Thyroid gland (tissue), 4 donors: ENCODE measurements at regions not wholly inside any gene's neighbourhood (a gene's known extent, or its start where the extent isn't known, plus 50 kb on each side); places are given as distances from the start of the nearest gene placed in this dataset.

Source experiments
- POLR2A ChIP-seq, 2 donors: fragments of 450-650 bp; IDR thresholded peaks; one replicate each; pipeline ENCODE4 v1.6.1; 2017; ENCODE audit warnings: antibody characterized with exemption in 2 of 2, mild to moderate bottlenecking in 2 of 2, moderate library complexity in 1 of 2
- TF ChIP-seq, protein P1 (sequence below), 6 experiments: fragments of 200-600 bp in 3 of 6; fragments of 450-650 bp in 3 of 6; sonication (generic) in 3 of 6; IDR thresholded peaks; one replicate each; pipeline ENCODE4 v1.5.1; 2016 to 2019; ENCODE audit warnings: antibody characterized with exemption in 6 of 6, mild to moderate bottlenecking in 2 of 6, inconsistent platforms in 1 of 6, moderate library complexity in 1 of 6

DNA sequence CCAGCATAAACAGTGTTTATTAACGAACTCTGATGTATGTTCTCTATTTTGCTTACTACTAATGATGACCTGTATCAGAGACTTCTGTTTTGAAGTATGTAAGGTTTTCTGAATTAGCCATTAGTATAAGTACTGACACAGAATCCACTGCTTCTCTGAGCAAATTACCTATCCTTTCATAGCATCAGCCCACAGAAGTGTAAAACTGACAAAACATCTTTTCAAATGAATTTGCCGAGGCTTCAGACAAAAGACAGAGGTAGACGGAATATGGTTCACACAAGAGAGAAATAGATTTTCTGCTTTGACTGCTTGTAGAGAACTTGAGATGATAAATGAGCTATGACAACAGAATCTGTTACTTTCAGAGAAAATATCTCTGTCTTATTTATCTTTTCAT, 1051.6 kb downstream of the AMY1C start:
- TF ChIP-seq, protein P1, sequence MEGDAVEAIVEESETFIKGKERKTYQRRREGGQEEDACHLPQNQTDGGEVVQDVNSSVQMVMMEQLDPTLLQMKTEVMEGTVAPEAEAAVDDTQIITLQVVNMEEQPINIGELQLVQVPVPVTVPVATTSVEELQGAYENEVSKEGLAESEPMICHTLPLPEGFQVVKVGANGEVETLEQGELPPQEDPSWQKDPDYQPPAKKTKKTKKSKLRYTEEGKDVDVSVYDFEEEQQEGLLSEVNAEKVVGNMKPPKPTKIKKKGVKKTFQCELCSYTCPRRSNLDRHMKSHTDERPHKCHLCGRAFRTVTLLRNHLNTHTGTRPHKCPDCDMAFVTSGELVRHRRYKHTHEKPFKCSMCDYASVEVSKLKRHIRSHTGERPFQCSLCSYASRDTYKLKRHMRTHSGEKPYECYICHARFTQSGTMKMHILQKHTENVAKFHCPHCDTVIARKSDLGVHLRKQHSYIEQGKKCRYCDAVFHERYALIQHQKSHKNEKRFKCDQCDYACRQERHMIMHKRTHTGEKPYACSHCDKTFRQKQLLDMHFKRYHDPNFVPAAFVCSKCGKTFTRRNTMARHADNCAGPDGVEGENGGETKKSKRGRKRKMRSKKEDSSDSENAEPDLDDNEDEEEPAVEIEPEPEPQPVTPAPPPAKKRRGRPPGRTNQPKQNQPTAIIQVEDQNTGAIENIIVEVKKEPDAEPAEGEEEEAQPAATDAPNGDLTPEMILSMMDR (IDR thresholded peaks at IDR 0.05): no peak
- no peak for TF ChIP-seq POLR2A (IDR thresholded peaks at IDR 0.05)
